Left renal cortex interstitium (tissue), 4 donors: ENCODE measurements at regions not wholly inside any gene's neighbourhood (a gene's known extent, or its start where the extent isn't known, plus 50 kb on each side); places are given as distances from the start of the nearest gene placed in this dataset.

Experiments
- DNase-seq, 4 donors: peaks; one replicate each; pipeline ENCODE4 v3.0.0-alpha.2; 2013; ENCODE audit warnings: low read depth in 4 of 4, low spot score in 2 of 4, missing footprints in 1 of 4

DNA sequence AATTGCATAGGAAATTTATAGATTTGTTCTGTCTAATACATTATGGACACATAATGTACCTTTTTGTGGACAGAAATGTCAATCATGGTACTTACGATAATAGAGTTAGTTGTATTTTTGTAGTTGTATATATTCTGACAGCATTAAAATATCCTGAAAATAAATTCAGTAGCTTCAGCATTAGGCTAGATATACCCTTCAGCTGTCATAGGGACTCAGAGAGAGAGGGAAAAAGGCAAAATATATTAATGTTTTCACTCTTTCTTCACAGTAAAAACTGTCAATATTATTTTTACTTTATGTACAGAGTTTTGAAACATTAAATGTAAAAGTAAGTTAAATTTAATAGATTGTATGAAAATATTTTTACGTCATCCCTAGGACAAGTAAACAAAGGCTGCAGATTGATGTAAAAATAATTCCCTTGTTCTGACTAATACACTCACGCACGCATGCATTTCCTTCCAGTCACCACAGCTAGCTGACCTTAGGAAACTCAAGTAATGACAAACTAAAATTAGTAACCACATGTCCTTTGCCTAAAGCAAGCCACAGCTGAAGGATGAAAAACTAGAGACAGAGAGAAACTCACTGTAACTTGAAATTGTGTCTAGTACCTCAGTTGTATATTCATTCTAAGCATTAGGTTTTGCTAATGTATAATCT lies 104.7 kb upstream of the CARD18 start:
- no peak for DNase-seq

DNA sequence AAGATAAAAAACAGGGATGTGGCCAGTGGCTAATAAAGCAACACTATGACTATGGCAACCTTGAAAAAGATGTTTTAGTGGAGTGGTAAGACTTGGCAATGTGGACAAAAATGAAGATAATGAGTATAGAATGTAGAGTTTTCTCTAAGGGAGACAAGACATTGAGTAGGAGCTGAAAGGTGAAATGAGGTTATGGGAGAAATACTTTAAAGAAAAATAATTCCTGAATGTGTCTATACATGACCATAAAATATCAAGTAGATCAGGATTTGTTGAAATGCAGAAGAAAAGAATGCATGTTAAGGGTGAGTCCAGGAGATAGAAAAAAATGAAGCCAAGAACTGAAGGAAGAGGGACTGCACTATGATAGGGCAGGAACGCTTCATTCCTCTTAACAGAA lies 101.6 kb upstream of the CARD18 start:
- no peak for DNase-seq

GRCh38 chr11:105236664-105237063 lies 97.1 kb upstream of the CARD18 start:
- DNase-seq: no peak

GRCh38 chr11:105233285-105233684 lies 93.7 kb upstream of the CARD18 start:
- DNase-seq: no peak

- no peak for DNase-seq
Observed at GRCh38 chr11:105232021-105232420, 92.5 kb upstream of the CARD18 start.

DNA sequence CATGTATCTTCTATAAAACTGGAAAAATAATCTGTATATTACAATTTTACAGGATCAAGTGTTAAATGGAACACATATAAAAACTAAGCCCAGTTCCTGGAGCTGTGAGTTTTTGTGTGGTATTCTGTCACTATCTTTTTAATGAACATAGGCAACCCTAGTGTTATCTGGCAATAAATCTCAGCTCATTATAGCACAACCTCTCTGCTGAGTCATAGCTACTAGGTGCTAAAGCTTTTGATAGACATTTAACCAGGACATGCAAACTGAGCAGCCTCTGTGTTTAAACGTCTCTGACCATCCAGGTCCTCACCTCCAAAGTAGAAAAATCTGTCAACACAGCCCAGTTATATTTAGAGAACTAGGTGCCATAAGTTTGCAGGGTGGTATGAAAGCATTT lies 91.0 kb upstream of the CARD18 start:
- DNase-seq: no peak

GRCh38 chr11:105229761-105230160 lies 90.2 kb upstream of the CARD18 start:
- no peak for DNase-seq

DNA sequence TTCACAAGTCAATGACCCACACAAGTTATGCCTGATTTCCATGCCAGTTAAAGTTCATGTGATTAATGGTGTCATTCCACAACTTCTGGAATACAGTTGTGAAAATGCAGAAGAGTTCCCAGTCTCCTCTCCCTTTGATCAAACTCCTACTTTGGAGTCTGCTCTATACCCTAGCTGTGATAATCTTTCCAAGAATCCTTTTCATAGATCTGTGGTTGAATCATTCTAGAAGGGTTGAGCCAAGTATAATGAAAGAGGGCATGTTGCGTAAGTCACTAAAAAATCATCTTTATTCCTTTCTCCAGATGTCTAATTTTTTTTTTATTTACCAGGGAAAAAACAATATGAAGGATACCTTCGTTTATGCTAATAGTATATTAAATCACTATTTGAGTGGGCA lies 89.7 kb upstream of the CARD18 start:
- no peak for DNase-seq

GRCh38 chr11:105227363-105227762 lies 87.8 kb upstream of the CARD18 start:
- no peak for DNase-seq

GRCh38 chr11:105226766-105227165 lies 87.2 kb upstream of the CARD18 start:
- DNase-seq: no peak

DNA sequence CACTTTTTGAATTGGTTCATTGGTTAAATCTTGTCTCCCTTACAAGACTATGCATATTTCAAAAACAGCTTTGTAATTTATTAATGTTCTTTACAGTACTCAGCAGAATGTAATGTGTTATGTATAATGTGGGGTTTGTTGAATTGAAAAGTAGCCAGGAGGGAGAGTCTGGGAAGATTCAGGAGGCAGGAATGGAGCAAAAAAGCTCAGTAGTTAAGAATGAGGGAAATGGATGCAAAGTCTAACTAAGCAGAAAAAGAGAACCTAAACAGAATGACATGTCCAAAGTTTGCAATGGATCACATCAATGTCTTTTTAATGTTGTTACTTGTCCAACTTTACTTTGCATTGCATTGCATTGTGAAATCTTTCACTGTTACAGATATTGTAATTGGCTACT lies 86.5 kb upstream of the CARD18 start:
- DNase-seq: no peak

GRCh38 chr11:105224482-105225253 lies 85.1 kb upstream of the CARD18 start:
- no peak for DNase-seq

DNA sequence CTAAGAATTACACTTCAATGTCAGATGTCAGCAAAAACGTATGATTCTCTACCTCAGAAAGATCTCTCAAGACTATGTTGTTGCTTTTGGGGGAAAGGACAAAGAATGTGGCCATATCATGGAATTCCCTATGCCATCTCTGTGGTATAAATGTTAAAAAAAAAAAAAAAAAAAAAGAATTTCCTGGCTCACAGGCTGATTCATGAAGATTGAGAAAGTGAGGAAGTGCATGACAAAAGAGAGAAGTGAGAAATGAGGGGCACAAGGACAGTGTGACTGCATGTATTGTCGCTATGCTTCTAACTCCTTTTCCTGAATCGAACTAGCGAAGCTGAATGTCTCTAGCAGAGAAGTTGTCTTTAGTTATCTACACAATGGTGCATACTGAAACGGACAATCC lies 80.6 kb upstream of the CARD18 start:
- no peak for DNase-seq

DNA sequence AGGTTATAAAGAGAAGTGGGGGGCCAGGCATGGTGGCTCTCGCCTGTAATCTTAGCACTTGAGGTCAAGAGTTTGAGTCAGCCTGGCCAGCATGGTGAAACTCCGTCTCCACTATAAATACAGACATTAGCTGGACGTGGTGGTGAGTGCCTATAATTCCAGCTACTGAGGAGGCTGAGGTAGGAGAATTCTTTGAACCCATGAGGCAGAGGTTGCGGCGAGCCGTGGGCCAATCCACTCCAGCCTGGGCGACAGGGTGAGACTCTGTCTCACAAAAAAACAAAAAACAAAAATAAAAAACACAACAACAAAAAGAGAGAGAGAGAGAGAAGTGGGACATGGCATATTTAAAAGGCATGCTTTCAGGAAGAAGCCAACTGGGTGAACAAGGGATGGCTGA lies 80.1 kb upstream of the CARD18 start:
- no peak for DNase-seq

DNA sequence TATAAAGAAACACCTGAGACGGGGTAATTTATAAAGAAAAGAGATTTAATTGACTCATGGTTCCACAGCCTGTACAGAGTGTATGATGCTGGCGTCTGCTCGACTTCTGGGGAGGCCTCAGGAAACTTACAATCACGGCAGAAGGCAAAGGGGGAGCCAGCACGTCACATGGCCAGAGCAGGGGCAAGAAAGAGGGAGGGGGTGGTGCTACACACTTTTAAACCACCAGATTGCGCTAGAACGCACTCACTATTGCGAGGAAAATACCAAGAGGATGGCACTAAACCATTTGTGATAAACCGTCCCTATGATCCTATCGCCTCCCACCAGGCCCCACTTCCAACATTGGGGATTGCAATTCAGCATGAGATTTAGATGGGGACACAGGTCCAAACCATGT lies 79.7 kb upstream of the CARD18 start:
- no peak for DNase-seq

- DNase-seq: no peak
Observed at GRCh38 chr11:105215528-105215927, 76.0 kb upstream of the CARD18 start.

GRCh38 chr11:105211806-105212554 lies 72.4 kb upstream of the CARD18 start:
- DNase-seq: no peak

DNA sequence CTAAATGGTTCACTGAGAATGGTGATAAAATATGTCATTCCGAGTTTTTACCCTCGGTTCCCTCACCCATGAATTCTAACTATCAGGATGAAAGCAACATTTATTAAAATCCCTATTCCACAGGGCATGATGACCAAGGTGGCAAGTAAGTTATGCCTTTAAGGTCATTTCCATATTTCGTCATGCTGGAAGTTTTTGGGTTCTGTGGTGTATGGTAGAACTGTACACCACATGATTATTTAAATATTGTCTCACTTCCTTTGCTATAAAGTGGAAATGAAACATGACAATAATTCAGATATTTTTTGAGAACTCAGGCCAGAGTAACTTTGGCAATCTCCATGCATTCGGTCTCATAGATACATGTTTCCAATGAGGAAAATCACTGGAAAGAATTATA lies 68.5 kb upstream of the CARD18 start:
- DNase-seq: no peak

- DNase-seq: no peak
Observed at GRCh38 chr11:105206633-105207032, 67.1 kb upstream of the CARD18 start.

GRCh38 chr11:105204636-105205035 lies 65.1 kb upstream of the CARD18 start:
- DNase-seq: no peak

DNA sequence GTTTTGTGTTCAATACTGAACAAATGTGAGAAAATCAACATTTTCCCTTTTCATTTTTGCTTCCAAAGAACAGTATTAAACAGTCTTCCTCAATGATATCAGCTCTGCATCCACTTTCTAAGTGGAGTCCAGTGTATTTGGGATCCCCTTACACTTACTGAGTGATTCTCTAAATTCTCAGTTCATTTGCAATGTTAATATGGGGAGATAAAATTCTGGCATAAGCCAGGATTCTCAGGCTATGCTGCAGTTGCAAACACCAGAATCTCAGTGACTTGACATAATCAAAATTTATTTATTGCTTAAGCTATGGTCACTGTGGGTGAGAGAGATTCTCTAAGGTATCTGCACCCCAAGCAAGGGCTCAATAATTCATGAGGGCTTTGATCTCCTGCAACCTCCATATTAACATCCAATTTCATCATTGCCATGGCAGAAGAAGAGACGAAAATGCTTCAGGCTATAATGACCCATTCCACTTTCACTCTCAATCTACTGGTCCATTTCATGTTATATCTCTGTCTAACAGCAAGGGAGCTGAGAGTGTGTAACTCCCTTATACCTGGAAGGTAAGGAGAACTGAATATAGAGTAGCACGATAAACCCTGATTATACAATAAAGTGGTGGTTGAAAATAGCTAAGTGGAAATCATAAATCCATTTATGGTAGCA lies 64.1 kb upstream of the CARD18 start:
- DNase-seq: no peak
